Sigmoid colon (tissue), 6 donors: ENCODE measurements at regions not wholly inside any gene's neighbourhood (a gene's known extent, or its start where the extent isn't known, plus 50 kb on each side); places are given as distances from the start of the nearest gene placed in this dataset.

ENCODE experiments used
- DNase-seq: peaks from one replicate; pipeline ENCODE4 v3.0.0-alpha.2; 2019
- H3K27ac ChIP-seq, 4 donors: fragments of 200-600 bp; sonication (generic); one replicate each; pipeline ENCODE4 v1.5.1; 2016 to 2019; ENCODE audit warnings: mild to moderate bottlenecking in 1 of 4
- H3K27me3 ChIP-seq, 3 donors: fragments of 200-600 bp; sonication (generic); one replicate each; pipeline ENCODE4 v1.5.1; 2019; ENCODE audit warnings: mild to moderate bottlenecking in 1 of 3
- H3K36me3 ChIP-seq, 4 donors: fragments of 200-600 bp; sonication (generic); one replicate each; pipeline ENCODE4 v1.5.1; 2016 to 2019
- H3K4me1 ChIP-seq, 4 donors: fragments of 200-600 bp; sonication (generic); one replicate each; pipeline ENCODE4 v1.5.1; 2017 to 2019
- H3K4me3 ChIP-seq, 4 donors: fragments of 200-600 bp; sonication (generic); one replicate each; pipeline ENCODE4 v1.5.1; 2017 to 2019; ENCODE audit warnings: mild to moderate bottlenecking in 2 of 4, moderate library complexity in 1 of 4
- H3K9me3 ChIP-seq, 4 donors: fragments of 200-600 bp in 3 of 4; sonication (generic) in 3 of 4; one replicate each; pipeline versions ENCODE4 v1.5.1 to v1.6.1; 2013 to 2019
- CTCF ChIP-seq, 4 experiments: fragments of 450-650 bp in 3 of 4; fragments of 200-600 bp in 1 of 4; IDR thresholded peaks; one replicate each; pipeline ENCODE4 v1.5.1; 2016 to 2019; ENCODE audit warnings: antibody characterized with exemption in 4 of 4, mild to moderate bottlenecking in 3 of 4, moderate library complexity in 2 of 4
- EP300 ChIP-seq, 4 donors: sonication (generic); formaldehyde crosslinking; IDR thresholded peaks; one replicate each; pipeline ENCODE4 v1.6.1; 2017; ENCODE audit warnings: antibody characterized with exemption in 4 of 4
- POLR2A ChIP-seq, 2 donors: fragments of 450-650 bp; IDR thresholded peaks; one replicate each; pipeline ENCODE4 v1.6.1; 2016; ENCODE audit warnings: antibody characterized with exemption in 2 of 2, mild to moderate bottlenecking in 2 of 2, moderate library complexity in 2 of 2
- POLR2AphosphoS5 ChIP-seq, 4 donors: sonication (generic); formaldehyde crosslinking; IDR thresholded peaks; one replicate each; pipeline ENCODE4 v1.6.1; 2017; ENCODE audit warnings: antibody characterized with exemption in 4 of 4
- WGBS, 2 donors: extraction: QIAGEN DNeasy Blood & Tissue Kit; methylation state at CpG; one replicate each; pipeline ENCODE4 v1.1.7; 2013; 5-methylcytosine and 5-hydroxymethylcytosine counted together
- intact Hi-C: fragments of 100-400 bp; cut with DNase I; formaldehyde crosslinking; loops from one replicate; pipeline ENCODE4 v1.15.1; 2023
- donor health status: healthy with polysubstance abuse.
- donor health status: healthy.

- no peaks in the 10 kb centered on the region for H3K36me3 ChIP-seq
- intact Hi-C loops: no loop called here
- no peaks in the 10 kb centered on the region for H3K27me3 ChIP-seq
- no peak for TF ChIP-seq POLR2A (IDR thresholded peaks at IDR 0.05)
- H3K27ac ChIP-seq: no peak overlapping the region
- H3K4me3 ChIP-seq: no peak overlapping the region
- DNase-seq: no peak
- 42 to 65% methylated on average over 2 of the region's 2 CpGs for WGBS, 2 donors
- H3K9me3 ChIP-seq: no peaks in the 10 kb centered on the region
- H3K4me1 ChIP-seq: no peaks in the 10 kb centered on the region
Observed at GRCh38 chr5:112112346-112112745, 306.7 kb downstream of the EPB41L4A start.

GRCh38 chr5:112109331-112110007 is 309.6 kb downstream of the EPB41L4A start:
- H3K27ac ChIP-seq: no peak overlapping the region
- intact Hi-C loops: no loop called here
- peak; percentile 73 for DNase-seq
- H3K4me3 ChIP-seq: no peak overlapping the region
- no peaks in the 10 kb centered on the region for H3K36me3 ChIP-seq
- H3K27me3 ChIP-seq: no peaks in the 10 kb centered on the region
- no peaks in the 10 kb centered on the region for H3K4me1 ChIP-seq
- TF ChIP-seq POLR2AphosphoS5 (IDR thresholded peaks at IDR 0.05): peak in 1 of 4 donors; percentile 25
- no peak for TF ChIP-seq CTCF (IDR thresholded peaks at IDR 0.05)
- no peaks in the 10 kb centered on the region for H3K9me3 ChIP-seq
- 37 to 68% methylated on average over 4 of the region's 4 CpGs for WGBS, 2 donors

- H3K27ac ChIP-seq: no peak overlapping the region
- H3K4me3 ChIP-seq: no peak overlapping the region
- no peaks in the 10 kb centered on the region for H3K27me3 ChIP-seq
- no peaks in the 10 kb centered on the region for H3K4me1 ChIP-seq
- no peak for DNase-seq
- H3K9me3 ChIP-seq: no peaks in the 10 kb centered on the region
- intact Hi-C loops: no loop called here
- H3K36me3 ChIP-seq: no peaks in the 10 kb centered on the region
- TF ChIP-seq POLR2AphosphoS5 (IDR thresholded peaks at IDR 0.05): no peak
- TF ChIP-seq POLR2A (IDR thresholded peaks at IDR 0.05): no peak
- WGBS, 2 donors: 25 to 33% methylated on average over 2 of the region's 2 CpGs
Observed at GRCh38 chr5:112106878-112107277, 312.2 kb downstream of the EPB41L4A start.

- no peak for DNase-seq
- TF ChIP-seq POLR2AphosphoS5 (IDR thresholded peaks at IDR 0.05) (no peak), POLR2A (IDR thresholded peaks at IDR 0.05) (no peak), EP300 (IDR thresholded peaks at IDR 0.05) (no peak), CTCF (IDR thresholded peaks at IDR 0.05) (no peak)
- H3K4me1 ChIP-seq: no peaks in the 10 kb centered on the region
- no peaks in the 10 kb centered on the region for H3K27me3 ChIP-seq
- no peaks in the 10 kb centered on the region for H3K9me3 ChIP-seq
- WGBS, 2 donors: 80 to 86% methylated on average over 6 of the region's 6 CpGs
- no peak overlapping the region for H3K4me3 ChIP-seq
- intact Hi-C loops: no loop called here
- no peaks in the 10 kb centered on the region for H3K36me3 ChIP-seq
- H3K27ac ChIP-seq: no peak overlapping the region
Observed at GRCh38 chr5:112097768-112098167, 321.3 kb downstream of the EPB41L4A start.

GRCh38 chr5:112087222-112087621 is 330.2 kb upstream of the NREP start:
- no peaks in the 10 kb centered on the region for H3K9me3 ChIP-seq
- H3K36me3 ChIP-seq: no peaks in the 10 kb centered on the region
- 90 to 97% methylated on average over 2 of the region's 2 CpGs for WGBS, 2 donors
- no peaks in the 10 kb centered on the region for H3K4me1 ChIP-seq
- no peak for DNase-seq
- H3K27me3 ChIP-seq: no peaks in the 10 kb centered on the region
- no peak overlapping the region for H3K4me3 ChIP-seq
- no peak overlapping the region for H3K27ac ChIP-seq
- no peak for TF ChIP-seq POLR2A (IDR thresholded peaks at IDR 0.05)
- intact Hi-C loops: no loop called here

- intact Hi-C loops: no loop called here
- no peaks in the 10 kb centered on the region for H3K4me1 ChIP-seq
- H3K27me3 ChIP-seq: no peaks in the 10 kb centered on the region
- WGBS, 2 donors: 88 to 98% methylated on average over 1 of the region's 1 CpG
- no peaks in the 10 kb centered on the region for H3K9me3 ChIP-seq
- no peak overlapping the region for H3K4me3 ChIP-seq
- TF ChIP-seq POLR2AphosphoS5 (IDR thresholded peaks at IDR 0.05) (no peak), POLR2A (IDR thresholded peaks at IDR 0.05) (no peak)
- H3K36me3 ChIP-seq: no peaks in the 10 kb centered on the region
- no peak overlapping the region for H3K27ac ChIP-seq
- DNase-seq: no peak
Observed at GRCh38 chr5:112086740-112087139, 329.7 kb upstream of the NREP start.

GRCh38 chr5:112084149-112084548 is 327.2 kb upstream of the NREP start:
- H3K4me3 ChIP-seq: no peak overlapping the region
- intact Hi-C loops: no loop called here
- 30 to 62% methylated on average over 2 of the region's 2 CpGs for WGBS, 2 donors

More at GRCh38 chr5:112084149-112084548, 327.2 kb upstream of the NREP start:
- no peaks in the 10 kb centered on the region for H3K36me3 ChIP-seq
- H3K9me3 ChIP-seq: no peaks in the 10 kb centered on the region
- TF ChIP-seq CTCF (IDR thresholded peaks at IDR 0.05): no peak
- TF ChIP-seq POLR2AphosphoS5 (IDR thresholded peaks at IDR 0.05): no peak
- TF ChIP-seq POLR2A (IDR thresholded peaks at IDR 0.05): no peak
- TF ChIP-seq EP300 (IDR thresholded peaks at IDR 0.05): no peak
- no peak overlapping the region for H3K27ac ChIP-seq
- DNase-seq: no peak
- H3K4me1 ChIP-seq: no peaks in the 10 kb centered on the region
- no peaks in the 10 kb centered on the region for H3K27me3 ChIP-seq
